Mucosa of rectum (tissue), 2 donors: ENCODE measurements at regions not wholly inside any gene's neighbourhood (a gene's known extent, or its start where the extent isn't known, plus 50 kb on each side); places are given as distances from the start of the nearest gene placed in this dataset.

ENCODE experiments used
- H3K27ac ChIP-seq, 2 donors: one replicate each; pipeline ENCODE4 v1.7.0; 2013; ENCODE audit warnings: inconsistent platforms in 2 of 2, low read depth in 2 of 2, low read length in 2 of 2
- H3K27me3 ChIP-seq, 2 donors: one replicate each; pipeline ENCODE4 v1.7.0; 2013; ENCODE audit warnings: low read length in 2 of 2; ENCODE audit not compliant: control insufficient read depth in 2 of 2, insufficient read depth in 2 of 2
- H3K36me3 ChIP-seq, 2 donors: one replicate each; pipeline ENCODE4 v1.7.0; 2013; ENCODE audit warnings: low read length in 2 of 2; ENCODE audit not compliant: control insufficient read depth in 2 of 2, insufficient read depth in 2 of 2
- H3K4me1 ChIP-seq, 2 donors: one replicate each; pipeline ENCODE4 v1.7.0; 2013; ENCODE audit warnings: low read length in 2 of 2, mild to moderate bottlenecking in 1 of 2; ENCODE audit not compliant: control insufficient read depth in 2 of 2, insufficient read depth in 2 of 2
- H3K4me3 ChIP-seq, 2 donors: one replicate each; pipeline ENCODE4 v1.7.0; 2013; ENCODE audit warnings: low read length in 2 of 2
- H3K9ac ChIP-seq, 2 donors: one replicate each; pipeline ENCODE4 v1.7.0; 2013; ENCODE audit warnings: low read length in 2 of 2, low read depth in 1 of 2, mild to moderate bottlenecking in 1 of 2
- H3K9me3 ChIP-seq, 2 donors: one replicate each; pipeline ENCODE4 v1.7.0; 2013; ENCODE audit warnings: low read length in 2 of 2; ENCODE audit not compliant: control insufficient read depth in 2 of 2
- donor health status: healthy.
- donor health status: Normal muscosa, but diverticular disease.

DNA sequence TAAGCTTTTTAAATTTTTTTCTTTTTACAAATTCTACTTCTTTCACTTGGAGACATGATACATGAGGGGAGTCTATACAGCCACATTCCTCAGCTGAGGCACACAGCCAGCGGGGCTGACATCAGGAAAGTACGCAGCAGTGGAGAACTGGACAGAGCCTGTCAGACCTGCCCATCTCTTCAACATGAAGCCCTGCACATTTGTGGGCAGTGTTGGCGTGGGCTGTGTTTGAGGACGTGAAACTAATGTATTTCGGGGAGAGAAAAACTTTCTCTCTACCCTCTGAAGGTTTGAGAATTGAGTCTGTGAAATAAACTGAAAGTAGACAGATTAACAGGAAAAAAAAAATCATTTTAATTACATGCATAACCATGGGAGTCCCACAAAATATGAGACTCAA lies 84.8 kb upstream of the HTATIP2 start:
- H3K9ac ChIP-seq: no peak overlapping the region
- H3K27me3 ChIP-seq: no peaks in the 10 kb centered on the region
- no peaks in the 10 kb centered on the region for H3K9me3 ChIP-seq
- H3K36me3 ChIP-seq: no peaks in the 10 kb centered on the region
- H3K4me3 ChIP-seq: no peak overlapping the region
- no peaks in the 10 kb centered on the region for H3K4me1 ChIP-seq
- H3K27ac ChIP-seq: no peak overlapping the region

DNA sequence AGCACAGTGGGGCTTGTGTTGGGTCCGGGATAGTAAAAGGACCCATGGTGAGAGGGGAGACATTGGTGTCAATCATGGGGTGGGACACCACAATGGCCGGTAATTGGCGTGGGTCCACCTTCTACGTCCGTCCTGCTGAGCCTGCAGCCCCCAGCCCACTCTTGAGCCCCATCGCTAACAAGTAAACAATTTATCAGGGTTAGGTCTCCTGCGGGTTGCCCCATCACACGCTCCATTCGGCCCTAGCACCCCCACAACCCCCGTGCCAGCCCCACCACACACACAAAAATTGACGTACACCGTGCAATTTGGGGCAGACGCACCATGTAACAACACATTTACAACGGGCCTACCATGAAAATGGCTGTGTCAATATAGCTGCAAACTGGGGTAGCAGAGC lies 86.5 kb upstream of the HTATIP2 start:
- Histone ChIP-seq H3K27ac (no peak overlapping the region), H3K4me1 (no peaks in the 10 kb centered on the region), H3K9me3 (no peaks in the 10 kb centered on the region), H3K36me3 (no peaks in the 10 kb centered on the region), H3K9ac (no peak overlapping the region), H3K4me3 (no peak overlapping the region), H3K27me3 (no peaks in the 10 kb centered on the region)

DNA sequence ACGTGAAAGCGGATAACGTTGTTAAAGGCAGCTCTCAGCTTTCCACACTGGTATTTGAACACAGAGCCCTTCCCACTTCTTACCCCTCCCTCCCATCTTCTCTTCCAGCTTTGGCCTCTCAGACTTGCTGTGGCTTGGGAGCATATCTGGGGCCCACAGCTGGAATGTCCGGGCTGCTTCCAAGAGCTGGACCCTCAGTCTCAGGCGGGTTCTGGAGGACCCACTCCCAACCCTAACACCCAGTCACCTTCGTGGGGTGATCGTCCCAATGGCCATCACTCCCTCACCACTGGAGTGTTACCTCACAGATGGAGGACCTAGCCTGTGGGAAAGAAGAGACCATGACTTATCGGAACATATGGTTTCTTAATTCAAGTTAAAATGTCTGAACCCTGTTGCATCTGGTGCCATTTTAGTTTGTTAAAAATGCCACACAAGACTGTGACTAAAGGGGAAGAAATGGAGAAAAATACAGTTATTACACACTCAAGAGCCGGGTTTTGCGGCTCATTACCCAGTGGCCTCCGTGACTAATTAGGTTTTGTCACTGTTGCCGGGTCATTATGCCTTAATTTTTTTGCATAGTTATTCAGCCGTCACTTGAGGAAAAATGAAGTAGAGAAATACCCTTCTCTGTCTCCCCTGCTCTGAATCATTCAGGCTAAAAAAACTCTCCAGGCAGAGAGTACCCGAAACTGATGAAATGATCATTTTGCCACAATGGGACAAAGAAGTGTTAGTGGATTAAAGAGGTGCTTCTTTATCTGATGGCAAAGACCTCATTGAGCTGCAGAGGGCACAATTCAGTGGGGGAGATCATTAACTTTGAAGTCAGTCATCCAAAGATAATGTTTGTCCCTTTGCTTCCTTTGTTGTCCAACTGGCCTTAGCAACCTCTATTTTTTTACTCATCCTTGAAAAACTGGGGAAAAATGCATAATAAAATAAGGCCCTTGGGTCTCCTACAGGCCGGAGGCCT lies 87.2 kb upstream of the HTATIP2 start:
- H3K36me3 ChIP-seq: no peaks in the 10 kb centered on the region
- no peaks in the 10 kb centered on the region for H3K9me3 ChIP-seq
- no peaks in the 10 kb centered on the region for H3K4me1 ChIP-seq
- no peak overlapping the region for H3K4me3 ChIP-seq
- no peak overlapping the region for H3K9ac ChIP-seq
- H3K27ac ChIP-seq: no peak overlapping the region
- H3K27me3 ChIP-seq: no peaks in the 10 kb centered on the region

DNA sequence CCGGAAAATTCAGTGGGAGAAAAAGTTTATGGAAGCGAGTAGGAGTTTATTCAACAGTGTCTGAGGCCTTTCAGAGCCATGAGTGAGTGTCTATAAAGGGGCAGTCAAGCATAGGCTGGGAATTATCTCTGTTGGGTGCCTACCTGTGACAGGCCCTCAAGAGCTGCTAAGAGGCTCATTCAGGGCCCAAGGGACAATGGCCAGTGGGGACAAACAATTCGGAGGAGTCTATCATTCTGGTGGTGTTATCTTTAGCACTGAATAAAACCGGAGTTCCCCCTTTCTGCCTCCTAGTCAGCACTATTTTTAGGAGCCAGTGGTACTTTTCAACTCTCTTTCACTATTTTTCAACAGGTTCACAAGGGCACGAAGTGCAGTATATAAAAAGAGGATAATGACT lies 89.5 kb upstream of the HTATIP2 start:
- Histone ChIP-seq H3K9me3 (no peaks in the 10 kb centered on the region), H3K9ac (no peak overlapping the region), H3K27ac (no peak overlapping the region), H3K36me3 (no peaks in the 10 kb centered on the region), H3K4me3 (no peak overlapping the region), H3K4me1 (no peaks in the 10 kb centered on the region), H3K27me3 (no peaks in the 10 kb centered on the region)

DNA sequence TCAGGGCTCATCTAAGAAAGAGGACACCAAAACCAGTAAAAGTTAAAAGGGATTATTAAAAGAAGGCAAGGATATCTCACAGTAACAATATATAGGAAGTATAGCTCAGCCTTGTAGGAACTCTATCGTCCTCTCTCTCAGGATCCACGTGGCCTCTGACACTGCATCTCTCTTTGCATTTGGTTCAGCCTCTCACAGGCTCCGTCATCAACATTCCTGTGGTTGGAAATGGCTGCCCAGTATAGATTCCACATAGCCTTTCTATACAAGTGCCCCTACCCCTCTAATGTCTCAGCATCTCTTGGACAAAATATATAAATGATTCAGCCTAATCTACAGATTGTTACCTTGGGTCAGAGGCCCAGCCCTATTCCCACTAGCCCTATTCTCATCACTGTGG lies 101.3 kb upstream of the DBX1 start:
- no peak overlapping the region for H3K4me3 ChIP-seq
- no peaks in the 10 kb centered on the region for H3K27me3 ChIP-seq
- no peaks in the 10 kb centered on the region for H3K4me1 ChIP-seq
- no peak overlapping the region for H3K27ac ChIP-seq
- H3K9ac ChIP-seq: no peak overlapping the region
- H3K36me3 ChIP-seq: no peaks in the 10 kb centered on the region
- no peaks in the 10 kb centered on the region for H3K9me3 ChIP-seq

DNA sequence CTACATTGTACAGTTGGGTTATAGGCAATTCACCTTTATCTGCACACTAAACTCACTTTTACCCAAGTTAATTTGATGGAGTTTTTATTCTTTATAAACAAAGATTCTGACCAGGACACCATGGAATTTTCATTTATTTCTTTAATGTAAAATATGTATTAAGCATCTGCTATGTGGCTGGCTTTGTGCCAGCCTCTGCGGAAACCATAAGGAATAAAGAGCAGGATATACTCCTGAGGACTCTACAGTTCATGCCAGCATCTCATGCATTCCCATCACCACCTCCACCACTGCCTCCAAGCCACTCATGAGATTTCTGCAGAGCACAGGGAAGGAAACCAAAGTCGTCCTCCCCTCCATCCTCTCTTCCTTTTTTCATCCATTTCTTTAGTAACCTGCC lies 100.0 kb upstream of the DBX1 start:
- Histone ChIP-seq H3K4me3 (no peak overlapping the region), H3K9me3 (no peaks in the 10 kb centered on the region), H3K9ac (no peak overlapping the region), H3K4me1 (no peaks in the 10 kb centered on the region), H3K27ac (no peak overlapping the region), H3K36me3 (no peaks in the 10 kb centered on the region), H3K27me3 (no peaks in the 10 kb centered on the region)

DNA sequence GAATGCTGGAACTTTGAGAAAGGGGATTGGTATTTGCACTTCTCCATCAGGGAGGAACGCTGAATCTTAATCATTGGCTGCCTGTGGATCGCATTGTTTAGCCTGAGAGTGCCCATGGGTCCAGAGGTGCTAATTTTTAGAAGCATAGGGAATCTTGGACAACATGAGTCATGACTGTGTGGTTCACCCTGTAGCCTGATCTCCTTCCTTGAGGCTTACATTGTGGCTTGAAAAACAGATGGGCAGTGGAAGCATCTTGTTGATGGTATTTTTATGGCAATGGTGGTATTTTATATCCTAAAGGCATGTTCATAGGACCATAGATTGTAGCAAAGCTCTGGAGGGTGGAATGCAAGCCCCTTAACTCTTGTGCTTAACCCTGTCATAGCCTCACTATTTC lies 99.2 kb upstream of the DBX1 start:
- Histone ChIP-seq H3K4me3 (no peak overlapping the region), H3K4me1 (no peaks in the 10 kb centered on the region), H3K27me3 (no peaks in the 10 kb centered on the region), H3K9me3 (no peaks in the 10 kb centered on the region), H3K9ac (no peak overlapping the region), H3K36me3 (no peaks in the 10 kb centered on the region), H3K27ac (no peak overlapping the region)

DNA sequence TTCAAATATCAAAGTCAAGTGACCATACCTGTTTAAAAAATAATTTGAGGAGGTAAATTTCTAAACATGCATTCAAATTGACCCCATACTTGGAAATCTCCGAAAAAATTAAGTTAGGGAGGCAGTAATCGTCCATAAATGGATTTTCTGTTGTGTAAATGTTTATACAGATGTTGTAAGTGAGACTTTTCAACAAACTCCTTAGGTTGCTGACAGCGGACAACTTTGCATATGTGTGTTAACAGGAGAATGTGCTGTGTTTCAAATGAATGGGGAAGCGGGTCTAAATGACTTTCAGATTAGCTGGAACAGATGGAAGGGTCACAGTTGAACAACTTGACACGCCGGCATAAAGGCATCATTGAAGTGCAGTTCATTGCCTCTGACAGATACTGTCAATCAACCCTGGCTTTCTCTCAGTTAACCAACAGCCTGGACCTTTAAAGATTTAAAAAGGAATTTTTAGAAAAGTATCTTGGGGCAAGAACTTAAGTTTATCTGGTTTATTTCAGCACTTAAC lies 98.2 kb upstream of the DBX1 start:
- no peaks in the 10 kb centered on the region for H3K9me3 ChIP-seq
- H3K27me3 ChIP-seq: no peaks in the 10 kb centered on the region
- H3K4me3 ChIP-seq: no peak overlapping the region
- H3K27ac ChIP-seq: no peak overlapping the region
- H3K9ac ChIP-seq: no peak overlapping the region
- no peaks in the 10 kb centered on the region for H3K4me1 ChIP-seq
- H3K36me3 ChIP-seq: no peaks in the 10 kb centered on the region

DNA sequence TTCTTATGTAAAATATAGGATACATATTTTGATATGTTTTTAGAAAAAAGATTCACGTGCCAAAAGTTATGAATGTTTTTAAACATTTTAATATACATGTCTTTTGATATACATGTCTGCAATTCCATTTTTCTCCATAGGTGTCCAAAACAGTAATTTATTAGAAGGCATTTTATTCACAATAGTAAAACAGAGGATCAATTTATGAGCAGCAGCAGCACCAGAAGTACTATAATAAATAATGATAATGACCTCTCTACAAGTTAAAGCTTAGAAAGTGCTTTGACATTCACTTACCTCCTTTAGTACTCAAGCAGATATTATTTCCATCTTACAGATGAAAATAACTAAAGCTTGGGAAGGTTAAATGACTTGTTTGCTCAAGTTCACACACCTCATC lies 96.7 kb upstream of the DBX1 start:
- Histone ChIP-seq H3K4me3 (no peak overlapping the region), H3K27me3 (no peaks in the 10 kb centered on the region), H3K27ac (no peak overlapping the region), H3K9me3 (no peaks in the 10 kb centered on the region), H3K36me3 (no peaks in the 10 kb centered on the region), H3K4me1 (no peaks in the 10 kb centered on the region), H3K9ac (no peak overlapping the region)

DNA sequence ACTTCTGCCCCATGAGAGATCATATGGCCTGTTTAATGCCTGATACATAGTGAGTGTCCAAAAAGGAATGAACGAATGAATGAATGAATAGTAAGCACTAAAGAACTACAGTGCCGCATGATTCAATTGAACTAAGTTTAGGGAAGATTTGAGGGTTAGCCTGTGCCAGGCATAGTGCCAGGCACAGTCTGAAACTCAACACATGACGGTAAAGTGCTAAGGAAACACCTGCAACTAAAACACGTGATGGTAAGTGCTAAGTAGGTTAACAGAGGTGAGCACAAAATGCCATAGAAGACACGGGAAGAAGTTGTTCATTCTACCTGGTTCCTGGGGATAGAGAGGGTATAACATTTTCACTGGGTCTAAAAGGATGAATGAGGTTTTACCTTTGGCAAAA lies 93.5 kb upstream of the DBX1 start:
- no peaks in the 10 kb centered on the region for H3K27me3 ChIP-seq
- H3K4me1 ChIP-seq: peaks cover 5 to 7% of the 10 kb centered on the region in 2 donors
- no peak overlapping the region for H3K27ac ChIP-seq
- no peaks in the 10 kb centered on the region for H3K36me3 ChIP-seq
- H3K9ac ChIP-seq: no peak overlapping the region
- H3K9me3 ChIP-seq: no peaks in the 10 kb centered on the region
- no peak overlapping the region for H3K4me3 ChIP-seq
